ENCODE measurements at regions not wholly inside any gene's neighbourhood (a gene's known extent, or its start where the extent isn't known, plus 50 kb on each side); places are given as distances from the start of the nearest gene placed in this dataset.

GRCh38 chr5:161084115-161084514 lies 232.1 kb upstream of the ATP10B start:
- DNase-seq: no peak
- CTCF ChIA-PET: no interaction called here
- H3K27ac Mint-ChIP-seq (ENCODE audit: unreplicated experiment): no peak overlapping the region
- H3K27me3 Mint-ChIP-seq (ENCODE audit: unreplicated experiment): no peaks in the 10 kb centered on the region
- TF ChIP-seq CTCF (IDR thresholded peaks at IDR 0.05; ENCODE audit: unreplicated experiment): no peak
- no TSS peak for BruUV-seq (replicated peaks)
- H3K4me1 Mint-ChIP-seq (ENCODE audit: low read depth, unreplicated experiment): no peaks in the 10 kb centered on the region
- no peaks in the 10 kb centered on the region for H3K36me3 Mint-ChIP-seq (ENCODE audit: insufficient read depth, unreplicated experiment)
- no peaks in the 10 kb centered on the region for H3K9me3 Mint-ChIP-seq (ENCODE audit: low read depth, unreplicated experiment)
- no peak overlapping the region for H3K4me3 Mint-ChIP-seq (ENCODE audit: low read depth, unreplicated experiment)
- intact Hi-C loops (cut with micrococcal nuclease; ENCODE audit: unreplicated experiment): no loop called here

GRCh38 chr5:161078793-161079192 lies 226.8 kb upstream of the ATP10B start:
- no peaks in the 10 kb centered on the region for H3K27me3 Mint-ChIP-seq (ENCODE audit: unreplicated experiment)
- H3K4me1 Mint-ChIP-seq (ENCODE audit: low read depth, unreplicated experiment): no peaks in the 10 kb centered on the region
- no TSS peak for BruUV-seq (replicated peaks)
- no peak overlapping the region for H3K27ac Mint-ChIP-seq (ENCODE audit: unreplicated experiment)
- intact Hi-C loops (cut with micrococcal nuclease; ENCODE audit: unreplicated experiment): no loop called here
- CTCF ChIA-PET: no interaction called here
- no peak for TF ChIP-seq CTCF (IDR thresholded peaks at IDR 0.05; ENCODE audit: unreplicated experiment)
- no peak for DNase-seq
- H3K4me3 Mint-ChIP-seq (ENCODE audit: low read depth, unreplicated experiment): no peak overlapping the region
- no peaks in the 10 kb centered on the region for H3K36me3 Mint-ChIP-seq (ENCODE audit: insufficient read depth, unreplicated experiment)
- H3K9me3 Mint-ChIP-seq (ENCODE audit: low read depth, unreplicated experiment): peaks cover 4% of the 10 kb centered on the region

GRCh38 chr5:161077936-161078545 lies 226.0 kb upstream of the ATP10B start:
- Mint-ChIP-seq H3K27me3 (ENCODE audit: unreplicated experiment) (no peaks in the 10 kb centered on the region), H3K9me3 (ENCODE audit: low read depth, unreplicated experiment) (peaks cover 4% of the 10 kb centered on the region), H3K4me1 (ENCODE audit: low read depth, unreplicated experiment) (no peaks in the 10 kb centered on the region), H3K36me3 (ENCODE audit: insufficient read depth, unreplicated experiment) (no peaks in the 10 kb centered on the region), H3K4me3 (ENCODE audit: low read depth, unreplicated experiment) (no peak overlapping the region), H3K27ac (ENCODE audit: unreplicated experiment) (no peak overlapping the region)
- no TSS peak for BruUV-seq (replicated peaks)
- intact Hi-C loops (cut with micrococcal nuclease; ENCODE audit: unreplicated experiment): no loop called here
- no peak for DNase-seq
- CTCF ChIA-PET: interaction anchor here (0.7 kb wide), 1 partner anchor 1585 kb away, joined by 3 read pairs; no protein-coding TSS in a partner anchor
- no peak for TF ChIP-seq CTCF (IDR thresholded peaks at IDR 0.05; ENCODE audit: unreplicated experiment)

- BruUV-seq (replicated peaks): no TSS peak
- no peaks in the 10 kb centered on the region for H3K36me3 Mint-ChIP-seq (ENCODE audit: insufficient read depth, unreplicated experiment)
Measured at GRCh38 chr5:161077496-161077895, 225.5 kb upstream of the ATP10B start.

More at GRCh38 chr5:161077496-161077895, 225.5 kb upstream of the ATP10B start:
- TF ChIP-seq CTCF (IDR thresholded peaks at IDR 0.05; ENCODE audit: unreplicated experiment): no peak
- H3K4me3 Mint-ChIP-seq (ENCODE audit: low read depth, unreplicated experiment): no peak overlapping the region
- peaks cover 4% of the 10 kb centered on the region for H3K9me3 Mint-ChIP-seq (ENCODE audit: low read depth, unreplicated experiment)
- H3K27ac Mint-ChIP-seq (ENCODE audit: unreplicated experiment): no peak overlapping the region
- H3K4me1 Mint-ChIP-seq (ENCODE audit: low read depth, unreplicated experiment): no peaks in the 10 kb centered on the region
- no peaks in the 10 kb centered on the region for H3K27me3 Mint-ChIP-seq (ENCODE audit: unreplicated experiment)
- intact Hi-C loops (cut with micrococcal nuclease; ENCODE audit: unreplicated experiment): no loop called here
- no peak for DNase-seq
- CTCF ChIA-PET: interaction anchor here (0.7 kb wide), 1 partner anchor 1585 kb away, joined by 3 read pairs; no protein-coding TSS in a partner anchor

Measured in Calu3 (cell line).